ENCODE measurements at regions not wholly inside any gene's neighbourhood (a gene's known extent, or its start where the extent isn't known, plus 50 kb on each side); places are given as distances from the start of the nearest gene placed in this dataset.
"Not testable (repeated sequence)": the region's sequence is repeated elsewhere in the genome, so short reads cannot be mapped to it uniquely, and the experiment has no call there.

DNA sequence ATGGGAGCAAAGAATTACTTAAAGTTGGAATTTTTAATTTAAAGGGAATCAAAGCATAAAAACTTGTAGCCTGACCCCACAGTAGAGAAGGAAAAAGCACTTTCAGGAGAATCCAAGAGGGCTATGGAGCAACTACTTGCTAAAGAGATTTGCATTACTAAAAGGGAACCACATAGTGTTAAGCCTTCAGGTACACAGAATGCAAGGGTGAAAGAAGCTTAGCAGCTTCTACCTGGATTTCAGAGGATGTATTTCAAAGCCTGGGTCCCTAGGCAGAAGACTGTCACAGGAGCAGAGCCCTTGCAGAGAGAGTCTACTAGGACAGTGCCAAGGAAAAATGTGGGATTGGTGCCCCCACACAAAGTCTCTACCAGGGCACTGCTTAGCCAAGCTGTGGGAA, 575.0 kb downstream of the GBE1 start:
- no peak for DNase-seq (ENCODE audit: low spot score)

DNA sequence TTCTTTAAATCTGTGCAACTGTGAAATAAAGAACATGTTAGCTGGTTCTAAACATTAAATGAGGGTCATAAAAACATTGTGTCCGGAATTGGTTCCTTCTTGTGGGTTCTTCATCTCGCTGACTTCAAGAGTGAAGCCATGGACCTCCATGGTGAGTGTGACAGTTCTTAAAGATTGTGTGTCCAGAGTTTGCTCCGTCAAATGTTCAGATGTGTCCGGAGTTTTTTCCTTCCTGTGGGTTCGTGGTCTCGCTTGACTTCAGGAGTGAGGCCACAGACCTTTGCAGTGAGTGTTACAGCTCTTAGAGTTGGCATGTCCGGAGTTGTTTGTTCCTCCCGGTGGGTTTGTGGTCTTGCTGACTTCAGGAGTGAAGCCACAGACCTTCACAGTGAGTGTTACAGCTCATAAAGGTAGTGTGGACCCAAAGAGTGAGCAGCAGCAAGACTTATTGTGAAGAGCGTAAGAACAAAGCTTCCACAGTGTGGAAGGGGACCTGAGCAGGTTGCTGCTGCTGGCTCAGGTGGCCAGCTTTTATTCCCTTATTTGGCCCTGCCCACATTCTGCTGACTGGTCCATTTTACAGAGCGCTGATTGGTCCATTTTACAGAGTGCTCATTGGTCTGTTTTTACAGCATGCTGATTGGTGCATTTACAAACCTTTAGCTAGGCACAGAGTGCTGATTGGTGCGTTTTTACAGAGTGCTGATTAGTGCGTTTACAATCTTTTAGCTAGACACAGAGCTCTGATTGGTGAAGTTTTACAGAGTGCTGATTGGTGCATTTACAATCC, 579.2 kb downstream of the GBE1 start:
- not testable (repeated sequence) for DNase-seq (ENCODE audit: low spot score)

DNA sequence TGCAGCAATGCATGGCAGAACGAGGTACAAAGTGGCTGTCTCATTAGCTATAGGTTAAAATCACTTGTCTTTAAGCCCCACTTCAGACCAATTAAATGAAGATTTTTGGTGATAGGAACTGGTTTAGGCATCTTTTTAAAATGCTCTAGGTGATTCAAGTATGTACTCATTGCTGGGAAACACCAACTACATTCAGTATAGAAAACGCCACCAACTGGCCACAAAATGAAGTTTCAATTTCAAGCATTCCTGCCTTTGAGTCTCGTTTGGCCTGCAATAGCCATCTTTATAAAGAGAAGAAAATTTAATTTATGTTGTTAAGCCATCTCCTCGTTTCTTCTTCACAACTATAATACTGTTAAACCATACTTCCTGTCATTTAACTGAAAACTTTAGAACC, 587.9 kb downstream of the GBE1 start:
- no peak for DNase-seq (ENCODE audit: low spot score)

DNA sequence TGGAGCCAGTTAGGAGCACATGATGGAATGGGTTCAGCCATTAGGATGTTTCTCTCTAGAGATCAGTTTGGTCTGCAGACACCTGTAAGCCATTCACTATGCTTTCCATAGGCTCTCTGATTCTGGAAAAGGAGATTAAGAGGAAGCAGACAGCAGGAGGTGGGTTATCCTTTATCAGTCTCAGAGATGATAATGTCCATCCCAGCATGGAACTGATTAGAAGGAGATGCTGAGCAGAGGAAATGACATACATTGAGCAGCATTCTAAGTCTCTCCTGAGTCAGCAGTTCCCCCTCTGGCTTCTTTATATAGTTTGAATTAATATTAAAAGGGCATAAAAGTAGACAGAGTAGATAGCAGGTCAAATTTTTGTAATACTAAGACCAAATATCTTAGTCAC, 591.1 kb downstream of the GBE1 start:
- no peak for DNase-seq (ENCODE audit: low spot score)

DNA sequence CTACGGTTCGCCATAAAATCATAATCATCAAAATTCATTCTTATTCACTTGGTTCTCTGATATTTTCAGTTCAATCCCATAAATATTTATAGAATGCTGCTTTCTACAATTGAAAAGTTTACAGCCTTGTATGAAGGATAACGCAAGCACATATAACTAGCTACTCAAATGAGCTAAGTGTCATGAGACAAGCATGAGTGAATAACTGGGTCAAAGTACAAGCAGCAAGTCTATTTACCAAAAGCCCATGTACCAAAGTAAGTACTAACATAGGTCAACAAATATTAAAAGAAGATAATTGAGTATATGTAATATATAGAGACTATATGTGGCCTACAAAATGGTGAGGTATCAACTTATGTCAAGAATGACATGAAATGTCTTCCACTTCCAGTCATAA, 596.6 kb downstream of the GBE1 start:
- no peak for DNase-seq (ENCODE audit: low spot score)

DNA sequence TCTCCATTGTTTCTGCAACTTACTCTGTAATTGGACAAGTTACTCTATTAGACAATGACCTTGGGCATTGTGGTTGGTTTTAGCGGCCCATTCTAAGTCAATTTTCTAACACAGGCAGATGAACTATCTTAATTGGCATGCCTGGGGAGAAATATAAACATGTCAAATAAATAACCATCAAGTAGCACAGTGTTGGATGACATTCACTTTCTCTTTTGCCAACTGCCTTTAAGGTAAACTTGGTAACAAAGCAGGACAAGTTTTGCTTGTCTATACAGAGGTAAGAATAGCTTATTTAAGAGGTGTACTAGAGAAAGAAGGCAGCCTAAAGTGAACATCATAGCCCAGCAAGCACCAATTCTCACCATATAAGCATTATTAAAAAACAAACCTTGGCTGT, 599.6 kb downstream of the GBE1 start:
- DNase-seq (ENCODE audit: low spot score) = no peak

DNA sequence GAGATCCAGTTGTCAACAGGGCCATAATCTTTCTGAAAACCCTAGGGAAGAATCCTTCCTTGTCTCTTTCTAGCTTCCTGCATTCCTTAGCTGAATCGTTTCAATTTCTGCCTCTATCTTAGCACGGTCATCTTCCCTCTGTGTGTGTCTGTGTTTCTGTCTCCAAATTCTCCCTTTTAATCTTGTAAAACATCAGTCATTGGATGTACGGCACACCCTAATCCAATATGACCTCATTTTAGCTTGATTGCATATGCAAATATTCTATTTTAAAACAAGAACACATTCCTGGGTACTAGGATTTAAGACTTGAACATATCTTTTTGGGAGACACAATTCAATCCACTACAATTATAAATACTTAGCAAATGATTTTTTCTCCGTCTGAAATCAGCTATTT, 600.3 kb downstream of the GBE1 start:
- no peak for DNase-seq (ENCODE audit: low spot score)

DNA sequence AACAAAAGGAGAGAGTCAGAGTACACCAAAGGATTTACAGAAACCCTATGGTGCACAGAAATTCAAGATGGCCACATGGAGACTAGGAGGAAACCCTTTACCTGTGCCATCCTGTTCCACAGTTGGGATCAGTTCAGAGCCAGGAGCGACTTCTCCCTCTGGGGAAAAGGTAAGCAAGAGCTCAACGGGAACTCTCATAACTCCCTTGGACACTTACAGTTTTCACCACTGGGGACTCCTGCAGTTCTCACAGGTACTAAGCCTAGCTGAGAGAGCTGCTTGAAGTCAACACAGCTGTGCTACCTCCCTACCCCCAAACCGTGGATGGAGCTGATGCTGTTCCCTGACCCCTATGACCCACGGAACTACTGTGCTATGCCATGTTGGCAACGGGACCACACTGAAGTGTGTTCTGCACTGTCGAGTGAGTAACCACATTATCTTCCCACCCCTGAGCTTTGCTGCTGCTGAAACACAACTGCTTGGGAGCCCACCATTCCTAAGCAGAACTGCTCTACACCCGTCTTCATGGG, 606.8 kb downstream of the GBE1 start:
- no peak for DNase-seq (ENCODE audit: low spot score)

DNA sequence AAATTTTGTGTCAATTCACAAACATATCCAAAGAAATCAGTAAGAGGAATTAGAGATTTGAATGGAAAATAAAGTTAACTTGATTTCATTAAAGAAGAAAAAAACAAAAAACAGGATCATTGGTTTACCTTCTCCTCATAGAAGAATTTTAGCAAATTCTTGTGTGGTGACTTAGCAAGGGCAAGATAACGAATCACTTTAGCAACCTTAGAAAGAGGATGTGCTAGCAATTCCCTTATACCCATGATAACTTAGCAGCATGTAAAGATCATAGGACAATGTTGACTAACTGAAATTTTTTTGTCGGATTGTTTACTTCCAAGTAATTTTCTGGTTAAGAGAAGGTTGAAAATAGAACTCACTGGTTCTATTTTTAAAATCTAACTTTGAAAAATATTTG, 609.3 kb downstream of the GBE1 start:
- DNase-seq (ENCODE audit: low spot score) = no peak

DNA sequence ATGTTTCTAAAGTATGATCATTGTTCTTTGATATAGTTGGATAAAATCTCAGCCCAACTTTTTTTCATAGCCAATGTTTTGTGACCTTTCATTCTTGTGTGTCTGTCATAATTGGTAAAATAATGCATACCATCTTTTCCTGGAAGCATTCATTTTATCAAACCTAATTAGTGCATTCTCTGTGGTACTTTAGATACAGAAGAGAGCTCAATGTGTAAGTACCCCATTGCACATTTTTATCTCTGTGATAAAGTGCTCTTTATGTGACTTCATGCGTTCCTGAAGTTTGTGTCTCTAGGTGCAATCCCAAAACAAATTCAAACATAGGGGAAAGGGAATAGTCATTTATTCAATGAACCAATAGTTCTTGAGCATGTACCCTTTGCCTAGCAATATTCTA, 628.5 kb downstream of the GBE1 start:
- no peak for DNase-seq (ENCODE audit: low spot score)

DNA sequence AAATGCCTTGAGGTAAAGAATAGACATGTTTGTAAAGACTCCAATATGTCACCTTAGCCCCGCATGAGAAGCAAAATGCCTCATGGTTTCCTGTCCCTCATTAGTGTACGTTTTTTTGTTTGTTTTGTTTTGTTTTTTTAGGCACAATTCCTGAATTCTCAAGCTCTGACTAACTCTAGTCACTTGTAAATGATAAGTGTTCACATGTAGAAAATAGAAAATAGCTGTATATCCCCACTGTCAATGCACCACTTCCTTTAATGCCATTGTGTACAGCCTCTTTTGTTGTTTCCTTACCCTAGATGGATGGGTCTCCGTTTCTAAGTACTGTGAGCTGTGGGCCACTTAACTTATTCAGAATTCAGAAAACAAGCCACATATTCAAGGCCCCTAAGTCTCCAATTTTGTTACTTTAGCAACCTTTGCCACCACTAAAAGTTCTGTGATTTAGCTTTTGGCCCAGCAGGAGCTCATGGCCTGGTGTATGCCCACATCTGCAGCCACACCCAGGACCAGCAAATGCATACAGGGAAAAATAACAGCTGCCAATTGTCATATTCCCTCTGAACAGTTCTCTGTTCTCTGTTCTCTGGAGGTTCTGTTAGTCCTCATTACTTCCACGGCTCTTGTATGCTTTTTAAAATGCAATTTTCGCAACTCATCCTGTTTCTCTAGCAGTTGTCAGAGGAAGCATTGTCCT, 655.5 kb downstream of the GBE1 start:
- no peak for DNase-seq (ENCODE audit: low spot score)

DNA sequence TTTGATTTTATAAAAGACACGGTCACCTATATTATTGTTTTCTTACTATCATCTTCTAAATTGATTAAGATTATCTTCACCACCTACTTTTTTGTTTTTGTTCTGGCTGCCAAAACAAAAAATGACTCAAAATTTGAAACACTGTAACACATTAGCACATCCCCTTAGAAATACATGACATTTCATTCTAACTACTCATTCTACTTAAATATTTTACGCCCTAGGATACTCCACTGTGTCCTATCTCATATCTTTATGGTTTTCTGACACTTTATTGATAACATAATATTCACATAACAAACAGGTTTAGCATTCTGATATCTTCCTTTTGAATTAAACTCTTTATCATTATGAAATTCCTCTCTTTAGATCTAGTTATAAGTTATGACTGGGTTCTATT, 656.2 kb downstream of the GBE1 start:
- DNase-seq (ENCODE audit: low spot score) = no peak

DNA sequence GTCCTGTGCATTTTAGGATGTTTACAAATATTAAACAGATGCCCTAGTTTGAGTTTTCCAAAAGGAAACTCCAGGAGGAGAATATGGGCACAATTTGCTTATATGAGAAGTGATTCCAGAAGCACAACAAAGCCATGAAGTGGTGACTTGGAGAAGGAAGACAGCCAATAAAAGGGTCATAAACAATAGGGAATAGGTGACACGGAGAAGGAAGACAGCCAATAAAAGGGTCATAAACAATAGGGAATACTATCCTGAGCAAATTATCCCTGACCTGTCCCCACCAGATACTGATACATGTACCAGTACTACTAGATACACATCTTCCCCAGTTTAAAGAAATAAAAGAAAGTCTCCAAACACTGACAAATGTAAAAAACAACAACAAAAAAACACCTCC, 663.6 kb downstream of the GBE1 start:
- no peak for DNase-seq (ENCODE audit: low spot score)

DNA sequence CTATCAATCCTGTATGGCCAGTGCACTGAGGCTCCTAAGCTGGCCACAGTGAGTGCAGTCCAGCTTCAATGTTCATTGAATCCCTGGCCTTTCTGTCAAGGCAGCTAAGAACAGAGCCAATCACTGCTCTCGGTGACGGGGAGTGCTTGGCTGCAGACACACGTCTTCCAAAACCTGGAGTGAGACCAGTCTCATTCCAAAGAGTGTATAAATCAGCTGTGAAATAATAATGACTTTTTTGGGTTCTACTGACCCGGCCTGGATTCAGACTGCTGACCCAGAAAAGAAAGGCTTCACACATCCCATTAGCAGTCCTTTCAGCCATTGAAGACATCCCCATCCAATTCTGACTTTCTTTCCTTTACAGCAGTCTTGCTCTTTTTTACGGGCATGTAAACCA, 665.5 kb downstream of the GBE1 start:
- DNase-seq (ENCODE audit: low spot score) = no peak

DNA sequence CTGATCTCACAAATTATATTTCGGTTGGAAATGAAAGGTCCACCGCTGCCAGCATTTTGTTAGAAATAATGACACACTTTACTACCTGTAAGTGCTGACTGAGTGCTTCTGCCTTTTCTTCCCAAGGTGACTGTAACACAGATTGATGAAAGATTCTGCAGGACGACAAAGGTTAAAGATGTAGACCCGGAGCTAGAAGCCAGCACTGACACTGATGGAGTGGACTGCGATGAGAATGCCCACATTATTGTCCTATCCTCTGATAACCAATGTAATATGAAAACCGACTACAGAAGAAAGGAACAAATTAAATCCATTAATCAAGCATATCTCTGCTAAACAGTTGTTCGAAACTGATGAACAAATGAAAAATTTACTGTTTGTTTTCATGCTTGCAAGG, 666.5 kb downstream of the GBE1 start:
- DNase-seq (ENCODE audit: low spot score) = no peak

DNA sequence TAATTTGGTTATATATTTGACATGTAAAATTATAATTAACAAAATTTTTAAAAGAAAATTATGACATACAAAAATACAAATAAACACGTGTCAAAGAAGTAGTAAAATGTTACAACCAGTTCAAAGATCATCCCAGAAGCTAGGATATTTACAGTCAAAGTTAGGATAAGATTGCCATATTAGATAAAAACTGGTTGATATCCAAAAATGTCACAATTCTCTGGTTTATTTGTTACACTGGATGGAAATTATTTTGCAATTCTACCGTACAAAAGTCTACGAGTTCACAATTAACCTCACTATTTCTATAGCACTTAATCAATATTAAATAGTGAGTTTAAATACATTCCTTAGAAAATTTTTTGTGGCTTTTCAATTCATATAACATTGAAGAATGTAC, 673.8 kb downstream of the GBE1 start:
- DNase-seq (ENCODE audit: low spot score) = no peak

DNA sequence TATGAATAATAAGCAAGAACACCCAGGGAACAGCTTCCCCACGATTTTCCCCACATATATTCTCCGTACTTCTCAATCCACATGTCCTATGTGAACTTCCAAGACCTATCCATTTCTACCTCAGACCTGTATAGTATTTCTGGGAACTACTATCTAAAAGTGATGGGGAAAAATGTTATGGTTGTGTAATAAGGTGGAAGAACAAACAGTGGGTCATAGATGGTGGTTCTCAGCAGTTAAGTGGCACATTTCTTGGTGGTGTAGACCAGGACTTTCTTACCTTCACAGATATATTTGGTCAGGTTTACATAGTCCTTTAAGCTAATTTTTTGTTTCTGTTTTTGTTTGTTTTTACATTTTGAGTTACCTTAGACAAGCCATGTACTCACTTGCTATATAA, 675.1 kb downstream of the GBE1 start:
- no peak for DNase-seq (ENCODE audit: low spot score)

DNA sequence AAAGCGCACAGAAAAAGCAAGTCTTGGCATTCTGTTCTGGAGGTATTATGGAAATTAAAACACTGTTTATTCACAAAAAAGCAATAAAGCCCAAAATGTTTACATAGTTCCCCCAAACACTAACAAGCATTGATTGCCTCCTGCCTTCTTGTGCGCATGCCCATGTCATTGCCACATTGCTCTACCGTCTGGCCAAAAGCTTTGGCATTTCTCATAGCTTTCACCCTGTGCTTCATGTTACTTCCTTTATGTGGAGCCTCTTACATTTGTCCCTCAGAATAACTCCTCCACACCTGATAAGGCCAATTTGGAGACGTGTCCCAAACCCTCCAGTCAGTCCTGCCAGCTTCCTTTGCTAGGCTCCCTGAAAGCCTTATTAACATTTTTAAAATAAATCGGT, 680.8 kb downstream of the GBE1 start:
- no peak for DNase-seq (ENCODE audit: low spot score)

DNA sequence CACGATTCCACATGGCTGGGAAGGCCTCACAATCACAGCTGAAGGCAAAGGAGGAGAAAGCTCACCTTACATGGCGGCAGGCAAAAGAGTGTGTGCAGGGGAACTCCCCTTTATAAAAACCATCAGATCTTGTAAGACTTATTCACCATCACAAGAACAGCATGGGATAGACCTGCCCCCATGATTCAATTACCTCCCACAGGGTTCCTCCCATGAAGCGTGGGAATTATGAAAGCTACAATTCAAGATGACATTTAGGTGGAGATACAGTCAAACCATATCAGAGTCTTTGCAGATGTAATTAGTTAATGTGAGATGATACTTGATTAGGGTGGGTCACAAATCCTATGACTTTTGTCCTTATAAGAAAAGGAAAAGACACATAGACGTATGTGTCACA, 688.9 kb downstream of the GBE1 start:
- DNase-seq (ENCODE audit: low spot score) = no peak

DNA sequence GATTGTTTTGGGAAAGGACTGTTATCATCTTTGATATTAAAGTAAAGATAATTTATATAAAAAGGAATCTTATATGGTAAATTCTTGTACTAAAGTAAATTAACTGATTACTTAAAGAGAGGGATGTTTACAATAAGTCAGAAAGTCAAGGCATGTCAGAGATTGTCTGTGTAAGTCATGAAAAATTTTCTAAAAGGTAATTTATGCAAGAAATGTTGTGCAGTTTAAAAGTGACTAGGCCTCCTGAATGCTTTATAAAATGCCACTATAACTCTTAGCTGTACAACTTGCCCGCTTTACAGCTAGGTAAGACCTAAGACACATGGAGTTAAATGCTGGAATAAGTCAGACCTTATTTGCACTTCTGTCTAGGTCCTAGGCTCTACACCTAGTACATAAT, 692.9 kb downstream of the GBE1 start:
- no peak for DNase-seq (ENCODE audit: low spot score)

DNA sequence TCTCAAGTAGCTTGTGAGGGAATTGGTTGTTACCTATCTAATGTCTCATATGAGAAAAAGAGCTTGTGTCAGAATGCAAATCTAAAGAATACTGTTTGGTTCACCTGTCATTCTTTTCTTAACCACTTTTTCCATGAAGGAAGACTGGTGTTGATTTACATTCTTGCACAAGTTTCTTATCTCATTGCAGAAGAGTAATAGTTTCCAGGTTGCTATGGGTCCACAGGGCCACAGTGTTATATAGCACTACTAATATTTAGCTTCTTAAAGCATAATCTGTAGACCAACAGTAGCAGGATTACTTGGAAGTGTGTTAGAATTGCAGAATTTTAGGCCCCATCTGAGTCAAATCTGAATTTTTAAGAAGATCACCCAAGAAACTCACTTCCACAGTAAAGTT, 697.5 kb downstream of the GBE1 start:
- no peak for DNase-seq (ENCODE audit: low spot score)

DNA sequence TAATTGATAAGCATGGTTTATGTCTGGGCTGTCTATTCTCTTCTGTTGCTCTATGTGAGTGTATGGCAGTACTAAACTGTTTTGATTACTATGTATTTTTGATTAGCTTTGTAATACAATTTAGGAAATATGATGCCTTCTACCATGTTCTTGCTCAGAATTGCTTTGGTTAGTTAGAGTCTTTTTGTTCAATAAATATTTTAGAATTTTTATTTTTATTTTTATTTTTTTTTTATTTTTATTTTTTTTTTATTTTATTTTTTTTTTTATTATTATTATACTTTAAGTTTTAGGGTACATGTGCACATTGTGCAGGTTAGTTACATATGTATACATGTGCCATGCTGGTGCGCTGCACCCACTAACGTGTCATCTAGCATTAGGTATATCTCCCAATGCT, 710.3 kb downstream of the GBE1 start:
- not testable (repeated sequence) for DNase-seq (ENCODE audit: low spot score)

DNA sequence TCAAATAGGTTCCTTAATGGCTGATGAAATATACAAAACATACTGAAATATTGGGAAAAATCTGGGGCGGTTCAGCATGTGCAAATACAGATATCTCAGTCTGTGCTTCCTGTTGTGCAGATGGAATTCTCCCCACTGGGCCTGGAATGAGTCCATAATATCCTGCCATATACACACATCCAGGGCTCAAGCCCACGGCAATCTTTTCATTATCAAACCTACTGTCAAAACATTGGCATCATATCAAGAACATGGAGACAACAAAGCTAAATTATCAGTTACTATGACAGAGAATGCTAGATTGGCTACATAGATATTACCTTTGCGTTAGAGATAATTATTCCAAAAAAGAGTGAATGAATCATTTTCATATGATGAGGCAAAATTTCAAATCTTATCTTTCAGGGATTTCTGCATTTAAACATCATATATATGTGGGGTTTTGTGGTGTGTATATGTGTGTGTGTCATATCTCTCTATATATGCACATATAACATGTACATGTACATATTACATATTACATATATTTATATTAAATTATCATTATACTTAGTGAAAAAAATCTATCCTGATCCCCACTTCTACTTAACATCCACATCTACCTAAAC, 713.3 kb downstream of the GBE1 start:
- no peak for DNase-seq (ENCODE audit: low spot score)

Data from A172 (cell line).